ENCODE measurements at regions not wholly inside any gene's neighbourhood (a gene's known extent, or its start where the extent isn't known, plus 50 kb on each side); places are given as distances from the start of the nearest gene placed in this dataset.
A peak's percentile ranks its signal among the peaks of the same experiment; 100 is the strongest.
"Not testable (repeated sequence)": the region's sequence is repeated elsewhere in the genome, so short reads cannot be mapped to it uniquely, and the experiment has no call there.

DNA sequence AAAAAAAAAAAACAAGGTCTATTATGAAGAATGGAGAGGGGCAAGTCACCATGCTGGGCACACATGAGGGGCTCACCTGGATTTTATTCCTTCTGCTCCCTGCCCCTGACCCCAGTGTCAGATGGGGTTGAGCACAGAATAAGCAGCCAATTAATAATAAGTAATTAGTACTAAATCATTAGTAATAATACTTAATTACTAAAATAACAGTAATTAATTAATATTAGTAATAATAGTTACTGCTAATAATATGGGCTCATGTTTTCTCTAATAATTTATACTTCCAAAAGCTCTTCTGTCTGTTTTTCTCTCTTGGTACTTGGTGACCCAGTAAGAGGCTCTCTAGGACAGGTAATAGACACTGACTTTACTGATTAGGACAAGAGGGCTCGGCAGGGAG is 360.9 kb downstream of the VRK1 start:
- Histone ChIP-seq H3K79me2 (ENCODE audit: insufficient read depth) (no peaks in the 10 kb centered on the region), H3F3A (ENCODE audit: insufficient read depth) (no peaks in the 10 kb centered on the region), H3K9me2 (ENCODE audit: insufficient read depth) (no peaks in the 10 kb centered on the region), H3K4me3 (no peak overlapping the region), H3K9me3 (ENCODE audit: low read depth) (no peaks in the 10 kb centered on the region), H3K27me3 (replicated peaks; ENCODE audit: insufficient read depth) (no peaks in the 10 kb centered on the region), H3K27ac (no peak overlapping the region), H3K36me3 (ENCODE audit: low read depth) (no peaks in the 10 kb centered on the region), H3K9ac (no peak overlapping the region), H2AFZ (no peak overlapping the region), H3K4me1 (ENCODE audit: insufficient read depth) (no peaks in the 10 kb centered on the region), H3K4me2 (ENCODE audit: unreplicated experiment) (no peak overlapping the region), H4K20me1 (ENCODE audit: insufficient read depth) (no peaks in the 10 kb centered on the region)
- in situ Hi-C loops (cut with MboI), result no loop called here
- WGBS, 2 experiments (ENCODE audit: low coverage in 1 of 2, low lambda C conversion rate in 2 of 2, missing lambda C conversion rate in 2 of 2), result 48 to 53% methylated on average over 1 of the region's 1 CpG
- no peak for DNase-seq
- TF ChIP-seq EZH2 (IDR thresholded peaks at IDR 0.05; ENCODE audit: insufficient read depth, poor library complexity, severe bottlenecking), result no peak
- TF ChIP-seq EZH2phosphoT487 (IDR thresholded peaks at IDR 0.05; ENCODE audit: insufficient read depth, low read depth), result no peak

DNA sequence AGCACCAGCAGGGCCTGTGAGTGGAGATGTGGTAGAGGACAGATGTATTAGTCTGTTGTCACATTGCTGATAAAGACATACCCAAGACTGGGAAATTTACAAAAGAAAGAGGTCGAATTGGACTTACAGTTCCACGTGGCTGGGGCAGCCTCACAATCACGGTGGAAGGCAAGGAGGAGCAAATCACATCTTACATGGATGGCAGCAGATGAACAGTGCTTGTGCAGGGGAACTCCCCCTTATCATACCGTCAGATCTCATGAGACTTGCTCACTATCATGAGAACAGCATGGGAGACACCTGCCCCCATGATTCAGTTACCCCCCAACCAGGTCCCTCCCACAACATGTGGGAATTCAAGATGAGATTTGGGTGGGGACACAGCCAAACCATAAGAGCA is 361.9 kb downstream of the VRK1 start:
- Histone ChIP-seq H3K27ac (no peak overlapping the region), H3K27me3 (replicated peaks; ENCODE audit: insufficient read depth) (no peaks in the 10 kb centered on the region), H3K9me3 (ENCODE audit: low read depth) (no peaks in the 10 kb centered on the region), H3K9ac (no peak overlapping the region), H3K4me1 (ENCODE audit: insufficient read depth) (no peaks in the 10 kb centered on the region), H3K36me3 (ENCODE audit: low read depth) (no peaks in the 10 kb centered on the region), H3K9me2 (ENCODE audit: insufficient read depth) (no peaks in the 10 kb centered on the region), H2AFZ (no peak overlapping the region), H4K20me1 (ENCODE audit: insufficient read depth) (no peaks in the 10 kb centered on the region), H3K4me3 (no peak overlapping the region), H3K79me2 (ENCODE audit: insufficient read depth) (no peaks in the 10 kb centered on the region), H3F3A (ENCODE audit: insufficient read depth) (no peaks in the 10 kb centered on the region), H3K4me2 (ENCODE audit: unreplicated experiment) (no peak overlapping the region)
- in situ Hi-C loops (cut with MboI), result no loop called here
- DNase-seq, result no peak
- 25 to 50% methylated on average over 4 of the region's 4 CpGs for WGBS, 2 experiments (ENCODE audit: low coverage in 1 of 2, low lambda C conversion rate in 2 of 2, missing lambda C conversion rate in 2 of 2)
- no peak for TF ChIP-seq EZH2phosphoT487 (IDR thresholded peaks at IDR 0.05; ENCODE audit: insufficient read depth, low read depth)
- TF ChIP-seq EZH2 (IDR thresholded peaks at IDR 0.05; ENCODE audit: insufficient read depth, poor library complexity, severe bottlenecking), result no peak

DNA sequence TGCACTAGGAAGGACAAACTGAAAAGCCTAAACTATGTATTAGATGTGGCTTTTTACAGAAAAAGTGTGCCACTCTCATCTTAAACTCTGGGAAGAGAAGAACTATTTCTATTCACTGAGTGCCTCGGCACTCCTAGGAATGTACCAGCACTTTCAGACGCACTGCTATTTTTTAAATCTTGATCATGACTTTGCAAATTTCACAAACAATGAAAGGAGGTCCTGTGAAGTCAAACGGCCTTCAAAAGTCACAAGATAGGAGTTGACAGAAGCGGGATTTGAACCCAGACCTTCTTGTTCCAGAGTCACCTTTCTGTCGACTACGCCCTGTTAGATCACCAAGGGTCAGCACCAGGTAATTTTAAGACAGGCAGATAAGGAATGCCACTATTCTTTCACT is 365.4 kb downstream of the VRK1 start:
- H3K36me3 ChIP-seq (ENCODE audit: low read depth), result no peaks in the 10 kb centered on the region
- no peak overlapping the region for H3K9ac ChIP-seq
- WGBS, 2 experiments (ENCODE audit: low coverage in 1 of 2, low lambda C conversion rate in 2 of 2, missing lambda C conversion rate in 2 of 2), result 50 to 56% methylated on average over 6 of the region's 6 CpGs
- no peaks in the 10 kb centered on the region for H3F3A ChIP-seq (ENCODE audit: insufficient read depth)
- no peak overlapping the region for H2AFZ ChIP-seq
- H4K20me1 ChIP-seq (ENCODE audit: insufficient read depth), result no peaks in the 10 kb centered on the region
- H3K9me3 ChIP-seq (ENCODE audit: low read depth), result no peaks in the 10 kb centered on the region
- no peak overlapping the region for H3K4me3 ChIP-seq
- no peak overlapping the region for H3K4me2 ChIP-seq (ENCODE audit: unreplicated experiment)
- TF ChIP-seq EZH2phosphoT487 (IDR thresholded peaks at IDR 0.05; ENCODE audit: insufficient read depth, low read depth) (no peak), EZH2 (IDR thresholded peaks at IDR 0.05; ENCODE audit: insufficient read depth, poor library complexity, severe bottlenecking) (no peak)
- no peak for DNase-seq
- no peaks in the 10 kb centered on the region for H3K79me2 ChIP-seq (ENCODE audit: insufficient read depth)
- H3K27ac ChIP-seq, result no peak overlapping the region
- no peaks in the 10 kb centered on the region for H3K27me3 ChIP-seq (replicated peaks; ENCODE audit: insufficient read depth)
- H3K9me2 ChIP-seq (ENCODE audit: insufficient read depth), result no peaks in the 10 kb centered on the region
- no peaks in the 10 kb centered on the region for H3K4me1 ChIP-seq (ENCODE audit: insufficient read depth)
- in situ Hi-C loops (cut with MboI), result no loop called here

DNA sequence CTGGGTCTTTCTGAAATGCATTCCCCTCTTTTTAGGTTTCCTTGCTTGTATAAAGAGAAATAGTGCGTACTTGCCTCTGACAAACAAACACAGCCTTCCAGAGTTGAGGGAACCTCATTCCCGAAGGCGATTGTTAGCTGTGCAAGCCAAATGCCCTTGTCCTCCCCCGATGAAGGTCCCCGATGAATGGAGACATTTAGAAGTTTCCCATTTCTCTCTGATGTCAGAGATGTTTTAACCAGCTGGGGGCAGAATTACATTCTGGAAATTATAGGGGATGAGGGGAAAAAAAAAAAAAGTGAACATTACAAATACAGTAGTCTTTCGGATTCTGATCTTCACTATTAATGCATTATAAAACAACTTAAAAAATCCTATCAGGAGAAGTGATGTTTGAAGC is 366.8 kb downstream of the VRK1 start:
- H2AFZ ChIP-seq, result no peak overlapping the region
- no peaks in the 10 kb centered on the region for H3K9me3 ChIP-seq (ENCODE audit: low read depth)
- H3K4me3 ChIP-seq, result no peak overlapping the region
- DNase-seq, result peak; percentile 2
- no peak overlapping the region for H3K4me2 ChIP-seq (ENCODE audit: unreplicated experiment)
- H3K4me1 ChIP-seq (ENCODE audit: insufficient read depth), result no peaks in the 10 kb centered on the region
- no peaks in the 10 kb centered on the region for H3K79me2 ChIP-seq (ENCODE audit: insufficient read depth)
- no peak overlapping the region for H3K27ac ChIP-seq
- H3K9me2 ChIP-seq (ENCODE audit: insufficient read depth), result no peaks in the 10 kb centered on the region
- no peaks in the 10 kb centered on the region for H3K36me3 ChIP-seq (ENCODE audit: low read depth)
- WGBS, 2 experiments (ENCODE audit: low coverage in 1 of 2, low lambda C conversion rate in 2 of 2, missing lambda C conversion rate in 2 of 2), result 15 to 17% methylated on average over 6 of the region's 6 CpGs
- H3F3A ChIP-seq (ENCODE audit: insufficient read depth), result no peaks in the 10 kb centered on the region
- in situ Hi-C loops (cut with MboI), result no loop called here
- TF ChIP-seq EZH2phosphoT487 (IDR thresholded peaks at IDR 0.05; ENCODE audit: insufficient read depth, low read depth) (no peak), EZH2 (IDR thresholded peaks at IDR 0.05; ENCODE audit: insufficient read depth, poor library complexity, severe bottlenecking) (no peak)
- H3K9ac ChIP-seq, result no peak overlapping the region
- H4K20me1 ChIP-seq (ENCODE audit: insufficient read depth), result no peaks in the 10 kb centered on the region
- H3K27me3 ChIP-seq (replicated peaks; ENCODE audit: insufficient read depth), result no peaks in the 10 kb centered on the region

DNA sequence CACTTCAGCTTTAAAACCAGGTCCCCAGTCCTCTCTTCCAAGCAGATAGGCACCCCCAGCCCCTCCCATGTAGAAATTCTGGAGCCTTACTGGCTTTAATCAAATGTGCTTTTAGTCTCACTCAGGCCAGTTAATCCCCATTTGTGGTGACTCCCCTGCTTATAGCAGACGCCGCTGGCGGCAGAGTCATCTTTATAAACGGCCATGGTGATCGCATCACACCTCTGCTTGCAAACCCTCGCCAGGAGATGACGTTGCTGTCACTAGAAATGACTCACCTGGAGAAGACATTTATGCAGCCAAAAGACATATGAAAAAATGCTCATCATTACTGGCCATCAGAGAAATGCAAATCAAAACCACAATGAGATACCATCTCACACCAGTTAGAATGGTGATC is 369.3 kb downstream of the VRK1 start:
- Histone ChIP-seq H3K4me2 (ENCODE audit: unreplicated experiment) (no peak overlapping the region), H3K4me3 (no peak overlapping the region), H3K9me3 (ENCODE audit: low read depth) (no peaks in the 10 kb centered on the region), H3K9me2 (ENCODE audit: insufficient read depth) (no peaks in the 10 kb centered on the region), H2AFZ (no peak overlapping the region), H4K20me1 (ENCODE audit: insufficient read depth) (no peaks in the 10 kb centered on the region), H3K9ac (no peak overlapping the region), H3K36me3 (ENCODE audit: low read depth) (no peaks in the 10 kb centered on the region), H3K27me3 (replicated peaks; ENCODE audit: insufficient read depth) (no peaks in the 10 kb centered on the region), H3K4me1 (ENCODE audit: insufficient read depth) (no peaks in the 10 kb centered on the region), H3K79me2 (ENCODE audit: insufficient read depth) (no peaks in the 10 kb centered on the region), H3F3A (ENCODE audit: insufficient read depth) (no peaks in the 10 kb centered on the region), H3K27ac (no peak overlapping the region)
- WGBS, 2 experiments (ENCODE audit: low coverage in 1 of 2, low lambda C conversion rate in 2 of 2, missing lambda C conversion rate in 2 of 2), result 69 to 76% methylated on average over 7 of the region's 7 CpGs
- TF ChIP-seq EZH2 (IDR thresholded peaks at IDR 0.05; ENCODE audit: insufficient read depth, poor library complexity, severe bottlenecking) (no peak), EZH2phosphoT487 (IDR thresholded peaks at IDR 0.05; ENCODE audit: insufficient read depth, low read depth) (no peak)
- in situ Hi-C loops (cut with MboI), result no loop called here
- DNase-seq, result peak; percentile 2

DNA sequence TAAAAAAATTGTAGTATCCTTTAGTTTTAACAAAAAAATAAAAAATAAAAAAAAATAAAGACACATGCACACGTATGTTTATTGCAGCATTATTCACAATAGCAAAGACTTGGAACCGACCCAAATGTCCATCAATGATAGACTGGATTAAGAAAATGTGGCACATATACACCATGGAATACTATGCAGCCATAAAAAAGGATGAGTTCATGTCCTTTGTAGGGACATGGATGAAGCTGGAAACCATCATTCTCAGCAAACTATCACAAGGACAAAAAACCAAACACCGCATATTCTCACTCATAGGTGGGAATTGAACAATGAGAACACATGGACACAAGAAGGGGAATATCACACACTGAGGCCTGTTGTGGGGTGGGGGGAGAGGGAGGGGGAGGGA is 370.4 kb downstream of the VRK1 start:
- H3K27ac ChIP-seq; H3K27me3 ChIP-seq (replicated peaks; ENCODE audit: insufficient read depth); H3K79me2 ChIP-seq (ENCODE audit: insufficient read depth); H3K9ac ChIP-seq; H3K4me2 ChIP-seq (ENCODE audit: unreplicated experiment); H3K4me3 ChIP-seq; H4K20me1 ChIP-seq (ENCODE audit: insufficient read depth); H3K4me1 ChIP-seq (ENCODE audit: insufficient read depth); H3K9me3 ChIP-seq (ENCODE audit: low read depth); H3K9me2 ChIP-seq (ENCODE audit: insufficient read depth); H3K36me3 ChIP-seq (ENCODE audit: low read depth); DNase-seq; in situ Hi-C loops (cut with MboI); H2AFZ ChIP-seq; H3F3A ChIP-seq (ENCODE audit: insufficient read depth): not testable (repeated sequence)
- 59 to 68% methylated on average over 3 of the region's 3 CpGs for WGBS, 2 experiments (ENCODE audit: low coverage in 1 of 2, low lambda C conversion rate in 2 of 2, missing lambda C conversion rate in 2 of 2)

Data from GM23248 (cell line).